OCI-LY3 (cell line): ENCODE measurements at regions not wholly inside any gene's neighbourhood (a gene's known extent, or its start where the extent isn't known, plus 50 kb on each side); places are given as distances from the start of the nearest gene placed in this dataset.
"Not testable (repeated sequence)": the region's sequence is repeated elsewhere in the genome, so short reads cannot be mapped to it uniquely, and the experiment has no call there.

ENCODE experiments used
- H2AFZ ChIP-seq: fragments of 200-600, 300-600 bp; shearing (Covaris generic); 2 replicates; pipeline ENCODE4 v1.6.0; 2014; ENCODE audit warnings: antibody characterized with exemption, low read depth, low read length
- H3K27ac ChIP-seq: fragments of 200-600, 300-600 bp; sonication (generic); 2 replicates; pipeline ENCODE4 v1.5.1; 2014; ENCODE audit warnings: mild to moderate bottlenecking, low read length, moderate library complexity, mixed read lengths
- H3K27me3 ChIP-seq: fragments of 200-600, 300-600 bp; sonication (generic); 2 replicates; pipeline ENCODE4 v1.6.1; 2014; ENCODE audit warnings: low read depth, low read length, mixed read lengths
- H3K36me3 ChIP-seq: fragments of 200-600, 300-600 bp; sonication (generic); replicated peaks from 2 replicates; pipeline ENCODE3; 2014; ENCODE audit warnings: low read depth, low read length, mixed read lengths
- H3K4me1 ChIP-seq: fragments of 300-600, 200-600 bp; sonication (generic); 2 replicates; pipeline ENCODE4 v1.6.1; 2014; ENCODE audit warnings: low read length, mixed read lengths
- H3K4me2 ChIP-seq: fragments of 200-600, 300-600 bp; sonication (generic); 2 replicates; pipeline ENCODE4 v1.6.1; 2014; ENCODE audit warnings: low read length, mixed read lengths
- H3K4me3 ChIP-seq: fragments of 300-600, 200-600 bp; sonication (generic); 2 replicates; pipeline ENCODE4 v1.5.1; 2014; ENCODE audit warnings: antibody characterized with exemption, mild to moderate bottlenecking, low read length, moderate library complexity
- H3K79me2 ChIP-seq: fragments of 300-600, 200-600 bp; shearing (Covaris generic); 2 replicates; pipeline ENCODE4 v1.6.1; 2014; ENCODE audit warnings: mild to moderate bottlenecking, low read length, mixed read lengths
- H3K9ac ChIP-seq: fragments of 300-600, 200-600 bp; shearing (Covaris generic); 2 replicates; pipeline ENCODE4 v1.6.0; 2014; ENCODE audit warnings: mild to moderate bottlenecking, low read length, moderate library complexity
- H3K9me3 ChIP-seq: fragments of 200-600, 300-600 bp; shearing (Covaris generic); 2 replicates; pipeline ENCODE4 v1.6.1; 2014; ENCODE audit warnings: low read length, mixed read lengths; ENCODE audit not compliant: insufficient read depth
- H4K20me1 ChIP-seq: fragments of 200-600, 300-600 bp; sonication (generic); 2 replicates; pipeline ENCODE4 v1.6.1; 2016; ENCODE audit warnings: low read length, mixed read lengths; ENCODE audit not compliant: insufficient read depth
- CTCF ChIP-seq: fragments of 200-600, 300-600 bp; sonication (generic); IDR thresholded peaks from 2 replicates; pipeline ENCODE4 v1.5.1; 2014; ENCODE audit warnings: antibody characterized with exemption, low read length, low read depth
- EZH2phosphoT487 ChIP-seq: fragments of 200-600 bp; shearing (Covaris generic); IDR thresholded peaks from 2 replicates; pipeline ENCODE4 v1.6.1; 2018; ENCODE audit warnings: antibody characterized with exemption, mixed run types, low read depth

GRCh38 chr7:142645777-142646176 lies 103.5 kb upstream of the PRSS1 start:
- H3K79me2 ChIP-seq, result no peaks in the 10 kb centered on the region
- H3K27me3 ChIP-seq, result peaks cover 6% of the 10 kb centered on the region; the same call in 1 of the 2 replicates
- no peaks in the 10 kb centered on the region for H3K9me3 ChIP-seq
- peak overlapping the region; percentile 66; the same call in 1 of the 2 replicates for H3K27ac ChIP-seq
- H3K4me1 ChIP-seq, result peaks cover 62% of the 10 kb centered on the region
- peak overlapping the region; percentile 52 for H3K4me3 ChIP-seq
- H3K36me3 ChIP-seq, result no peaks in the 10 kb centered on the region
- H3K9ac ChIP-seq, result peak overlapping the region; percentile 24
- peak overlapping the region; percentile 78 for H3K4me2 ChIP-seq
- TF ChIP-seq CTCF, result no peak
- H4K20me1 ChIP-seq, result no peaks in the 10 kb centered on the region
- no peak overlapping the region for H2AFZ ChIP-seq

- Histone ChIP-seq H4K20me1 (no peaks in the 10 kb centered on the region), H3K9me3 (no peaks in the 10 kb centered on the region), H2AFZ (no peak overlapping the region), H3K27ac (peak overlapping the region; percentile 31; the same call in 1 of the 2 replicates), H3K4me3 (peak overlapping the region; percentile 35; the same call in 1 of the 2 replicates), H3K4me1 (peaks cover 41% of the 10 kb centered on the region), H3K9ac (no peak overlapping the region), H3K36me3 (no peaks in the 10 kb centered on the region), H3K4me2 (peak overlapping the region; percentile 59), H3K79me2 (no peaks in the 10 kb centered on the region), H3K27me3 (peaks cover 6% of the 10 kb centered on the region; the same call in 1 of the 2 replicates)
- TF ChIP-seq CTCF, result no peak
- TF ChIP-seq EZH2phosphoT487, result no peak
These were observed 107.0 kb upstream of the PRSS1 start for GRCh38 chr7:142642316-142642715.

- not testable (repeated sequence) for H3K9me3 ChIP-seq, H3K4me2 ChIP-seq, H3K9ac ChIP-seq, H3K27ac ChIP-seq, H3K4me3 ChIP-seq, H2AFZ ChIP-seq, H3K36me3 ChIP-seq, H3K27me3 ChIP-seq, H3K79me2 ChIP-seq, H4K20me1 ChIP-seq
- peaks cover 36% of the 10 kb centered on the region for H3K4me1 ChIP-seq
These were observed 108.0 kb upstream of the PRSS1 start for GRCh38 chr7:142641252-142641651.

- Histone ChIP-seq H3K27ac (no peak overlapping the region), H3K9ac (no peak overlapping the region), H2AFZ (no peak overlapping the region), H3K4me2 (no peak overlapping the region), H3K36me3 (no peaks in the 10 kb centered on the region), H3K4me1 (peaks cover 30% of the 10 kb centered on the region), H4K20me1 (no peaks in the 10 kb centered on the region), H3K9me3 (no peaks in the 10 kb centered on the region), H3K79me2 (no peaks in the 10 kb centered on the region), H3K27me3 (no peaks in the 10 kb centered on the region), H3K4me3 (no peak overlapping the region)
- TF ChIP-seq CTCF, result no peak
These were observed 110.7 kb upstream of the PRSS1 start for GRCh38 chr7:142638581-142638980.

GRCh38 chr7:142637240-142637639 lies 112.0 kb upstream of the PRSS1 start:
- no peaks in the 10 kb centered on the region for H3K36me3 ChIP-seq
- no peaks in the 10 kb centered on the region for H3K79me2 ChIP-seq
- TF ChIP-seq CTCF, result no peak
- no peak for TF ChIP-seq EZH2phosphoT487

More at GRCh38 chr7:142637240-142637639, 112.0 kb upstream of the PRSS1 start:
- Histone ChIP-seq H3K9ac (peak overlapping the region; percentile 18; the same call in 1 of the 2 replicates), H3K27ac (no peak overlapping the region), H3K27me3 (peaks cover 1% of the 10 kb centered on the region; the same call in 1 of the 2 replicates), H3K4me3 (peak overlapping the region; percentile 55), H4K20me1 (no peaks in the 10 kb centered on the region), H3K9me3 (no peaks in the 10 kb centered on the region), H3K4me2 (peak overlapping the region; percentile 65), H3K4me1 (peaks cover 25% of the 10 kb centered on the region), H2AFZ (peak overlapping the region; percentile 72; the same call in 1 of the 2 replicates)
